IMR-90 (cell line): ENCODE measurements at regions not wholly inside any gene's neighbourhood (a gene's known extent, or its start where the extent isn't known, plus 50 kb on each side); places are given as distances from the start of the nearest gene placed in this dataset.

Experiments used
- ATAC-seq: fragments of 200-7000 bp; cut with Tn5 transposase; 2 replicates; pipeline ENCODE4 v1.9.1; 2020; ENCODE audit warnings: low read depth, mild to moderate bottlenecking, moderate library complexity
- BruUV-seq: library from RNA; stranded (reverse); fragments of 400-500 nt; replicated peaks from 2 replicates; lab custom pipeline; 2021; lab: Mats Ljungman, UMichigan
- CTCF ChIA-PET: fragments of 300-600 bp; formaldehyde crosslinking; extraction: SDS; loops from one replicate; lab custom pipeline; 2021; ENCODE audit warnings: antibody characterized with exemption; lab: Yijun Ruan, JAX
- POLR2A ChIA-PET: fragments of 300-600 bp; sonication (Branson Sonifier 250); formaldehyde crosslinking; loops from one replicate; lab custom pipeline; 2022; ENCODE audit warnings: antibody characterized with exemption; ENCODE audit not compliant: unreplicated experiment; lab: Charles Lee
- DNase-seq: peaks from one replicate; pipeline ENCODE4 v3.0.0; 2013
- H2AFZ ChIP-seq: replicated peaks from 2 replicates; pipeline ENCODE3; 2013; ENCODE audit warnings: low read length, mild to moderate bottlenecking; ENCODE audit not compliant: poor library complexity
- H2AK5ac ChIP-seq: 2 replicates; pipeline ENCODE4 v1.6.1; 2013; ENCODE audit warnings: low read depth, low read length, inconsistent platforms
- H2AK9ac ChIP-seq: replicated peaks from 2 replicates; pipeline ENCODE3; 2013; ENCODE audit warnings: mild to moderate bottlenecking, low read depth, low read length, moderate library complexity; ENCODE audit not compliant: poor library complexity
- H2BK120ac ChIP-seq: 2 replicates; pipeline ENCODE4 v1.6.1; 2013; ENCODE audit warnings: low read depth, low read length, inconsistent platforms
- H2BK15ac ChIP-seq: 3 replicates; pipeline ENCODE4 v1.6.1; 2013; ENCODE audit warnings: low read depth, low read length, inconsistent platforms
- H2BK20ac ChIP-seq: 2 replicates; pipeline ENCODE4 v1.6.1; 2013; ENCODE audit warnings: low read depth, mild to moderate bottlenecking, inconsistent platforms, low read length, moderate library complexity
- H2BK5ac ChIP-seq: 2 replicates; pipeline ENCODE4 v1.6.1; 2013; ENCODE audit warnings: mild to moderate bottlenecking, low read depth, low read length, inconsistent platforms; ENCODE audit not compliant: poor library complexity, severe bottlenecking
- H3K14ac ChIP-seq: replicated peaks from 2 replicates; pipeline ENCODE4 v1.6.1; 2013; ENCODE audit warnings: low read depth, low read length, inconsistent platforms
- H3K18ac ChIP-seq: 2 replicates; pipeline ENCODE4 v1.6.1; 2013; ENCODE audit warnings: low read depth, low read length, control low read depth
- H3K23ac ChIP-seq: 2 replicates; pipeline ENCODE4 v1.6.1; 2013; ENCODE audit warnings: low read depth, low read length, inconsistent platforms
- H3K27ac ChIP-seq: 2 replicates; pipeline ENCODE4 v1.5.1; 2013; ENCODE audit warnings: mild to moderate bottlenecking, control low read depth, low read length; ENCODE audit not compliant: insufficient read depth
- H3K27me3 ChIP-seq: 2 replicates; pipeline ENCODE4 v1.6.1; 2013; ENCODE audit warnings: low read length; ENCODE audit not compliant: control insufficient read depth, insufficient read depth
- H3K36me3 ChIP-seq: 2 replicates; pipeline ENCODE4 v1.6.1; 2013; ENCODE audit warnings: low read length, mixed read lengths; ENCODE audit not compliant: control insufficient read depth, insufficient read depth
- H3K4ac ChIP-seq: 2 replicates; pipeline ENCODE4 v1.6.1; 2013; ENCODE audit warnings: low read depth, low read length, inconsistent platforms
- H3K4me1 ChIP-seq: 2 replicates; pipeline ENCODE4 v1.6.1; 2013; ENCODE audit warnings: low read length, mixed read lengths; ENCODE audit not compliant: control insufficient read depth, insufficient read depth
- H3K4me2 ChIP-seq: 2 replicates; pipeline ENCODE4 v1.6.1; 2013; ENCODE audit warnings: low read depth, mild to moderate bottlenecking, control low read depth, low read length, moderate library complexity
- H3K4me3 ChIP-seq: 2 replicates; pipeline ENCODE4 v1.5.1; 2013; ENCODE audit warnings: low read depth, mild to moderate bottlenecking, control low read depth, low read length, moderate library complexity; ENCODE audit not compliant: insufficient read depth
- H3K56ac ChIP-seq: 2 replicates; pipeline ENCODE4 v1.6.1; 2013; ENCODE audit warnings: low read length, inconsistent platforms; ENCODE audit not compliant: insufficient read depth; ENCODE audit errors: extremely low read depth
- H3K79me1 ChIP-seq, 2 experiments: 2 replicates each; pipeline ENCODE4 v1.6.1; 2013; ENCODE audit warnings: low read length in 2 of 2, inconsistent platforms in 1 of 2, low read depth in 1 of 2
- H3K9ac ChIP-seq: 2 replicates; pipeline ENCODE4 v1.6.1; 2013; ENCODE audit warnings: low read depth, low read length, control low read depth
- H3K9me1 ChIP-seq: 2 replicates; pipeline ENCODE4 v1.6.1; 2013; ENCODE audit warnings: low read length, inconsistent platforms; ENCODE audit not compliant: insufficient read depth
- H3K9me3 ChIP-seq: 2 replicates; pipeline ENCODE4 v1.6.1; 2013; ENCODE audit warnings: low read length; ENCODE audit not compliant: control insufficient read depth, insufficient read depth
- H4K20me1 ChIP-seq: 2 replicates; pipeline ENCODE4 v1.6.1; 2013; ENCODE audit warnings: low read length, inconsistent platforms; ENCODE audit not compliant: insufficient read depth
- H4K5ac ChIP-seq: 2 replicates; pipeline ENCODE4 v1.6.1; 2013; ENCODE audit warnings: mild to moderate bottlenecking, low read depth, low read length, control low read depth
- H4K8ac ChIP-seq, 2 experiments: 2 replicates each; pipeline ENCODE4 v1.6.1; 2013; ENCODE audit warnings: low read depth in 2 of 2, low read length in 2 of 2, control low read depth in 1 of 2, inconsistent platforms in 1 of 2
- H4K91ac ChIP-seq: 2 replicates; pipeline ENCODE4 v1.6.1; 2013; ENCODE audit warnings: low read depth, low read length, inconsistent platforms; ENCODE audit not compliant: insufficient read depth
- CEBPB ChIP-seq: IDR thresholded peaks from 2 replicates; pipeline ENCODE4 v1.6.1; 2012; ENCODE audit warnings: low read depth, low read length, improper control_type of control experiment
- FOS ChIP-seq: fragments of 150-350 bp; IDR thresholded peaks from 2 replicates; pipeline ENCODE4 v1.6.1; 2016; ENCODE audit warnings: low read depth, low read length
- RCOR1 ChIP-seq: IDR thresholded peaks from 2 replicates; pipeline ENCODE4 v1.6.1; 2012; ENCODE audit warnings: mild to moderate bottlenecking, low read length, improper control_type of control experiment; ENCODE audit not compliant: insufficient replicate concordance
- WGBS, 2 experiments: methylation state at CpG; one replicate each; pipeline versions ENCODE4 v1.1.5 to v1.1.7; 2013; ENCODE audit warnings: missing lambda C conversion rate in 2 of 2; ENCODE audit not compliant: insufficient read length in 1 of 2; ENCODE audit errors: extremely low coverage in 2 of 2; 5-methylcytosine and 5-hydroxymethylcytosine counted together
- dilution Hi-C: fragments of 300-500 bp; cut with HindIII; formaldehyde crosslinking; loops from one replicate; pipeline ENCODE4 v1.14.3; 2018; ENCODE audit warnings: low sequenced_read_pairs; ENCODE audit not compliant: unreplicated experiment
- in situ Hi-C: fragments of 300-500 bp; cut with MboI; formaldehyde crosslinking; loops from 3 replicates; pipeline ENCODE4 v1.14.3; 2019; ENCODE audit warnings: low sequenced_read_pairs, inconsistent platforms, mixed read lengths
- intact Hi-C: fragments of 100-400 bp; cut with micrococcal nuclease; formaldehyde crosslinking; loops from 2 replicates; pipeline ENCODE4 v1.10.0; 2022

- peaks cover 7% of the 10 kb centered on the region for H3K9me3 ChIP-seq
- no peak overlapping the region for H4K8ac ChIP-seq
- intact Hi-C loops: no loop called here
- H3K27ac ChIP-seq: no peak overlapping the region
- no peaks in the 10 kb centered on the region for H3K79me1 ChIP-seq
- WGBS, 2 experiments: no CpG with 5 or more reads among the region's 4 CpGs
- H4K20me1 ChIP-seq: no peaks in the 10 kb centered on the region
- H2BK20ac ChIP-seq: no peak overlapping the region
- no peak for DNase-seq
- H3K4me1 ChIP-seq: no peaks in the 10 kb centered on the region
- no peak overlapping the region for H3K14ac ChIP-seq
- H3K36me3 ChIP-seq: no peaks in the 10 kb centered on the region
- dilution Hi-C loops: no loop called here
- no peak overlapping the region for H2AFZ ChIP-seq
- H3K4me3 ChIP-seq: no peak overlapping the region
- H3K9ac ChIP-seq: no peak overlapping the region
- H2BK120ac ChIP-seq: no peak overlapping the region
- no peak overlapping the region for H3K56ac ChIP-seq
- no peak overlapping the region for H2BK15ac ChIP-seq
- ChIA-PET CTCF (no interaction called here), POLR2A (no interaction called here)
- H3K4ac ChIP-seq: no peak overlapping the region
- no peak overlapping the region for H4K91ac ChIP-seq
- TF ChIP-seq RCOR1 (no peak), FOS (no peak), CEBPB (no peak)
- H2AK5ac ChIP-seq: no peak overlapping the region
- no peaks in the 10 kb centered on the region for H3K9me1 ChIP-seq
- no peak overlapping the region for H3K23ac ChIP-seq
- in situ Hi-C loops: no loop called here
- H3K27me3 ChIP-seq: no peaks in the 10 kb centered on the region
- H3K4me2 ChIP-seq: no peak overlapping the region
- H4K5ac ChIP-seq: no peak overlapping the region
- no peak for ATAC-seq
- no peak overlapping the region for H2AK9ac ChIP-seq
- no peak overlapping the region for H3K18ac ChIP-seq
- BruUV-seq: no TSS peak
- H2BK5ac ChIP-seq: no peak overlapping the region
These were observed 145.5 kb upstream of the POGK start for GRCh38 chr1:166693673-166694297.
